GM12892 (cell line): ENCODE measurements at regions not wholly inside any gene's neighbourhood (a gene's known extent, or its start where the extent isn't known, plus 50 kb on each side); places are given as distances from the start of the nearest gene placed in this dataset.

ENCODE experiments used
- POLR2A ChIP-seq: IDR thresholded peaks from 2 replicates; pipeline ENCODE4 v1.6.1; 2011; ENCODE audit warnings: low read depth, low read length, control low read depth
- POLR2AphosphoS5 ChIP-seq: IDR thresholded peaks from 2 replicates; pipeline ENCODE4 v1.6.1; 2011; ENCODE audit warnings: low read depth, low read length, control low read depth

DNA sequence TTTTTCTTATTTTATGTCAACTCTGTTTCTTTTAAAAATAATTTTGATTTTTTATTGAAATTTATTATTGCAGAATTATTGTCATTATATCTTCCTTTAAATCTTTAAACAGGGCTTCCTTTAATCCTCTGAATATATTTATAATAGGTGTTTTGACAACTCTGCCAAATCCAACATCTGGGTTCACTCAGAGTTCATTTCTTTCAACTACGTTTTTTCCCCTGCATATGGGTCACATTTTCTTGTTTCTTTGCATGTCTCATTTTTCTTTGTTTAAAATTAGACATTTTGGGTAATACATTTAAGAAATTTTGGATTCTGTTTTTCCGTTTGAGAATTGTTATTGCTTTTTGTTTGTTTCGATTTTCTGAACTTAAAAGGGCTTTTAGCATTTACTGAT lies 655.1 kb upstream of the CITED2 start:
- TF ChIP-seq POLR2A (no peak), POLR2AphosphoS5 (no peak)
